Stimulated activated CD4-positive, alpha-beta T cell treated with anti-CD3 and anti-CD28 coated beads, Interleukin-4, amount 100 ng/mL, for 24 hours (primary cell): ENCODE measurements at regions not wholly inside any gene's neighbourhood (a gene's known extent, or its start where the extent isn't known, plus 50 kb on each side); places are given as distances from the start of the nearest gene placed in this dataset.

Experiments used
- DNase-seq: peaks from one replicate; pipeline ENCODE4 v3.0.0-alpha.2; 2020

DNA sequence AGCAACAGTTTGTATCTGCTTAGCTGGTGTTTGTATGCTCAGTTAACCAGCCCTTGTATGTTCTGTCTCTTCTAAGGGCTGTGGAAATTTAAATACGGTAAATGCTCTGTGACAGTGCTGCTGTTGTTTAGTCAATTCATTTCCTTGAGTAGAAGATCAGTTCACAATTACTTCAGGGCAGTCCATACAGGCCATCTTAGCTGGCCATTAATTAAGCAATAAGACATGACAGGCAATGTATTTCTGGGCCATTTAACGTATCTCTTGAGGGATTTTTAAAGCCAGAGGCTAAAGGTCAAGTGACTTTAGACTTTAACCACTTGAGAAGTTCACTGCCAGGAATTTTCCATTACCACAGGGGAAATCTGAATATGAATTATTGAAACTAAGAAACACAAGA, 351.8 kb downstream of the ZIC1 start:
- DNase-seq, result no peak

DNA sequence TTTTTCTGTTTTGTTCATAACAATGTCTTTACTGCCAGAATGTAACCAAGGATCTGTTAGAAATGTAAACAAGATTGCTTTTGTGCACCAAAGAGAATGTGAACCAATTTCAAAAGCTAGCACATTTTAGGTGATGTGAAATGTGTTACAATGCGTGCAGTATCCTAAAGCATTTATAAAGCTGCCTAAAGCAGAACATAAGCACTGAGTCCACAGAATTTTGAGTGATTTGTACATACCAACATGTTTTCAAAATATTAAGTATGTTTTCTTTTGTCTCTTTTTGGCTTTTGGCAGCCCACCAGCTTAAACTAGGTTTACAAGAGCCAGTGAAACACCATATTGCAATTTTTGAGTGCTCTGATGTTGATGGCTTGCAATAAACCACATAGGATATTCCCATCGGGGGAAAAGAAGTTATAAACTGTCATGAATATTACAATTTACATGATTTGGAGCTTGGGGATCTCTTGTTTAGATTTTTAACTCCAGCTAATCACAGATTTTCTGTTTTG, 364.0 kb downstream of the ZIC1 start:
- DNase-seq, result no peak

DNA sequence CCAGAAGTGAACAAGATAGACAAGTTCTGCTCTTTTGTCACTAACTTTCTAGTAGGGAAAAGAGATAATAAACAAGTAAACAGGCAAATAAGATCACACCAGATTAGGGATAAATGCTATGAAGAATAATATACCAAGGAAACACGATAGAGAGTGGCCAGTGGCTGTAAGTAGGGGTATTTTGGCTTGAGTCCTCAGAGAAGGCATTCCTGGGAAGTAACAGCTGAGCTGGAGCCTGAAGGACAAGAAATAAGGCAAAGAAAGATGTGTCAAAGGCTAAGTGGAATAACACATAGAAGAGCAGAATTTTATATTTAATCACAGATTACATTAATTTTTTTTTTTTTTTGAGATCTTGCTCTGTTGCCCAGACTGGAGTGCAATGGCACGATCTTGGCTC, 366.2 kb downstream of the ZIC1 start:
- DNase-seq, result no peak

DNA sequence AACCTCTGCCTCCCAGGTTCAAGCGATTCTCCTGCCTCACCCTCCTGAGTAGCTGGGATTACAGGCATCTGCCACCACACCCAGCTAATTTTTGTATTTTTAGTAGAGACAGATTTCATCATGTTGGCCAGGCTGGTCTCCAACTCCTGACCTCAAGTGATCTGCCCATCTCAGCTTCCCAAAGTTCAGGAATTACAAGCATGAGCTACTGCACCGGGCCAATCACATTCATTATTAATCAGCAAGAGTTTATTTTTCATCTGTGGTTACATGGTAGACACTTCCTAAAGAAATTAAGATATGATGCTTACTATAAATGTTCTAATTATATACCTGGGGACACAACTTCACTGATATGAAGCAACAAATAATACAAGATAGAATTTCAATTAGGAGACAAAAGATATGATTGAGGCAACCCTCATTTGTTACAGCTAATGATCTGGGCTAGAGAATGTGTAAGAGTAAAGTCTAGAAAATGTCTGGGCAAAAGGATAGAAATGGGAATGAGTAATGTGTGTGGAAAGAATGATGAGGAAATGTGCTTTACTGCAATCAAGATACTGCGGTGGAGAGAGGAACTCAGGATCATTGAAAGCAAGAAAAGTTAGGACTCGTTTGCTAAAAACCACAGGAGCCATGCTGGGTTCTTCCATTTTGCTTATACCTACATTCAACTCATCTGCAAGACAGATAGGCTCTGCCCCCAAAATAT, 366.8 kb downstream of the ZIC1 start:
- no peak for DNase-seq

DNA sequence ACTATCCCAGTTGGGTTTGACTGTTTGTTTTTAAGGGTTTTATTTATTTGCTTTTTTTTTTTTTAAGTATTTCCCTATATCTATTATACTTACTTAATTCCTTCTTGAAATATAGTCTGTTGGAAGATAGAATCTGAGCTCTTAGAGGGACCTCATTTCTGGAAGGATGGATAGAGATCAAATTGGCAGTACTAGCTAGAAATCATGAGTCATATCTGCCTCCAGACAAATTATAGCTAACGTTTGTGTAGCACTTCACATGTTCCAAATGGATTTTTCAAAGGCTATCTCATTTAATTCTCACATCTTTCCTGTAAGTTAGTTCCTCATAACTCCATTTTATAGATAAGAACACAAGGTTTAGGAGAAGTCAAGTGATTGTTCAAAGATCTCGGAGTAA, 384.7 kb downstream of the ZIC1 start:
- no peak for DNase-seq

DNA sequence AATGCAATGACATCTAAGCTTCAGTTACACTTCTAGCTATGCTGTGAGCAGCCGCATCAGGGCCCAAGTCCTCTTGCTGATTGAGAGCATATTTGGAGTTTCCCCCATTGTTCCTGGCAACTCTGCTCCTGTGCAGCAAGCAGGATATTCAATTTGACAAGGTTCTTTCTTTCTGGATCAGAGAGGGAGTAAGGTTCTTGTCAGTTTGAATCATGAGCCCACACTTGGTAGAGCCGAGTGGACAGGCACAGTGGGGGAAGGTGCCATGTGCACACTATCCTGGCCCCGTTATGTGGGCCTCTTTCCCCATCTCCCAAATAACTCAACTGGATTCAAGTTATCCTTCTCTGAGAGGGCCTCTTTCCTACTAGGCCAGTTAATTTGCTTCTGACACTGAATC, 385.4 kb downstream of the ZIC1 start:
- DNase-seq, result no peak

DNA sequence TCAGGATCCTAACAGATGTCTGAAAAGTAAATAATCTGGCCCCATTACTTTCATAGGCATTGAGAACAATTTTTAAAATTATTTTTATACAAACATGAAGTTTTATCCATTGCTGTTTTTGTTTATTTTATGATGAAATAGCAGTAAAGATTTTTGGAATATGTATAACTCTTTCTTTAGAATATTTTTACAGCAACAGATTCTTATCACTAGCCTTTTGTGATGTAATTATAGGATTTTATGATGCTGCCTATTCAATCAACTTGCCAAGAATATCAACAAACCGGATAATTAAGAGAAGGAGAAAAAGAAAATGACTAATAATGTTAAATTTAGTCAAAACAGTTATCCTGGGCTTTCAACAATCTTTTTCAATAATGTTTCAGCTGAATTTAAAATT, 386.3 kb downstream of the ZIC1 start:
- no peak for DNase-seq

DNA sequence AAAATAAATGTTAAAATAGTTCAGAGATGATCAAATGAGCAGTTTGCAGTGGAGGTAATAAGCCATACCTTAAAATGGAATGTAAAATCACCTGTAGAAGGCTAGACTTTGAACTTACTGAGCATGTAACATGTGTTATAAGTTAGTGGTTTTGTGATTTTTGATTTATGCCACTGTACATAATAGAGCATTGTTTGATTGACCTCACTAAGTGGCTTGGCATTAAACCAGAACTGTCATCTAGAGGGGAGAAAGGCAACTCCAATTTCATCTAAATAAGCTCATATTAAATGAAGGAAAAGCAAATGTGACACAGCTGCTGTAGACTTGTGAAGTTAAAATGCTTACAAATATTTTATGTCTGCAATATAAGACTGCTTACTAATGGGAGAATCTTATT, 387.9 kb downstream of the ZIC1 start:
- no peak for DNase-seq

DNA sequence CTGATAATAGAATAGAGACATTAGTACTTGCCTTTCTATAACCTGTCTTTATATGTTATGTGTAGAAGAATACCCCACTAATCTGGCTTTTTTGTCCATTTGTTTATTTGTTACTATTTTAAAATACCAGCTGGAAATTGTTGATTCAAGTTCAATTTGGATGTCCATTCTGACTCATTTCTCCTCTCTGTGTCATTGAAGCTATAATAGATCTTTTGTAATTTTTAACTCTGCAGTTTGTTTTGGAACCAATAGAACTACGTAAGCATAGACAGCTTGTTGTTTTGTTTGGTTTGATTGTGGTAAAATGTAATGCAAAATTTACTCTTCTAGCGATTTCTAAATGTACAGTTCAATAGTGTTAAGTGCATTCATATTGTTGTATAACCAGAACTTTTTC, 390.4 kb downstream of the ZIC1 start:
- no peak for DNase-seq

DNA sequence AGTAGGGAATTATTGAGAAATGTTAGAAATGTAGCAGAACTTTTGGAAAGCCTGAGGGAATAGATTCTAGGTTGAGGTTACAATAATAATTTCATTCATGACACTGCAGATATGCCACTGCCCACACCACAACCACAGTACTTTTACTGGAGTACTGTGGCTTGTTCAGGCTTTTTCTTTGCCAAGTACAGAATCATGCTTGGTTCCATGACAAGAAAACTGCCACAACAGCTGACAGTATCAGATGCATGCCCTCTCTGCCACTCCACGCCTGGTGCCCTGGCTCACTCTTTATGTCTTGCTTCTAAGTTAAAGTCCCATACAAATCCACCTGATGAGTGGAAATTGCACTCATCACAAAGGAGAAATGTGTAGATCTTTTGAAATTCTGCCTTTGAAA, 398.6 kb downstream of the ZIC1 start:
- no peak for DNase-seq

DNA sequence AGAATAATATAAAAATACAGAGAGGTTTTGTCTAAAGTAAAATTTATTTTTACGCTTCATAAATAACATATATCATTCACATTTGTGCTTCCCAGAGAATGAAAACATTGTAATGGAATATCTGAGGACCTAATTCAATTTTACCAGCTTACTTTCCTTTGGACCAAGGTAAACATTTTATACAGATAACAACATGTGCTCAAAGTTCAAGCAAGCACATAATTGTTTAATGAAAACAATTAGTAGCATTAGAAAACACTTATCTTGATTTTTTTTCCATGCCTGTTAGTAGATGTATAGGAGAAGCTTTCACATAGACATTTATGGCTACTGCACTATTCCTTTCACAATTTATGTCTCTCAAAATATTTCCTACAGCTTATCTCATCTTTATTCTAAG, 400.0 kb downstream of the ZIC1 start:
- no peak for DNase-seq

DNA sequence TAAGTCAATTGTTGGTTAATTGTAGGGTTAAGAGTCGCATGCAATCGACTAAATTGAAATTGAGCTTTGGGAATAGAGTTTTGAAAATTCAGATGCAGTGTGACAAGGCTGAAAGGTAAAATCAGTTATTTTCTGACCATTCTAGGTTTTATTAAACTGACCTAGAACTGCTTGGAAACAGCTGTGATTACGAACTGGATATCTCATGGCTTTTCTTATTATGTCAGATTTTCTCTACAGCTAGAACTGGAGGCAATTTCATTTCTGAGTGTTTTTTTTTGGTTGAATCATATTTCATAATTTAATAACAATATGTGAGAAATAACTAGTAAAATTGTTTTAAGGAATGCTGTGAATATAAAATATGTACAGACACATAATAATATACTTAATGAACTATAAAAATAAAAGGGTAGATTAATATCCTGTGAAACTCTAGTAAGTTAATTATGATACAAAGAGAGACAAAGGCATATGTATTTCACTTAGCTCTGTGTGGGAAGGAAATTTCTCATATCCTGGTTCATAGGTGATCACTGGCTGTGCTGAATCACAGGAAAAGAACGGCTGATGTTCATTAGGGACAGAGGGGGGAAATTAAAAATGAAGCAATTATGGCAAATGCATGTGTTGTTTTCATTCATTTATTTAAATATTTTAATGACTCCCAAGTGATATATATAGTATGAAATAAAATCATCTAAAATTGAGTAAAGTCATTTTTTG, 403.2 kb downstream of the ZIC1 start:
- no peak for DNase-seq

DNA sequence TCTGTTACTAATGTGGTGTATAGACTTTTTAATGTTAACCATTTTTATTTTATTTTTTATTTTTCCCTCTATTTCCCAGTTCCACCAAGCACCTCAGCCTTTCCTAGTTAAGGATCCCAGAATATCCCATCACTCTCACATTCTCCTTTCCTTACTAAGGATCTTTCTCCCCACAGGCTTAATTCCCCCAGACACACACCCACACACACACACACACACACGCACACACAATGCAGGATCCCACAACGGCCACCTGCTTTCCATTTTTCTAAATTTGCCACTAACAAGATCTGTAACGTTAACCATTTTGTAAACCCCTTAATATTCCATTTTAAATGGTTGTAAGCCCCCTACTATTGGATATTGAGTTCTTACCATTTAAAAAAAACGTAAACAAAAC, 404.1 kb downstream of the ZIC1 start:
- no peak for DNase-seq

DNA sequence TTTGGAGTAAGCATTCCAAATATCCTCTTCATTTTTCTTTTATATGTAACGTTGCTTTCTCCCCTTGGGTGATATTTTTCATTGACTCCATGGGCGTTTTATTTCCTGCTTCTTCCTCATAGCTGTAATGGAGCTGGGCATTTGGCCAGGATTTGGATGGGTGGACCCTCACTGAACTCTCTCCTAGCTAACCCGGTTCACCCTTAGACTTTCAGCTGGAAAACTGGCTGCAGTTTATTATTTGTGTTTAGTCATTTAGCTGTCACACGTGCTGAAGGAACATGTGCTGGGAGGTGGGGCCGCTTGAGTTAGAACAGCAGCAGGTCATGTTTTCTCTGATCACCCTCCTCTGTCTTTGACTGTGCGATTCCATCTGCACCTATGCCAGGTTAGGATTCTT, 407.6 kb downstream of the ZIC1 start:
- no peak for DNase-seq

DNA sequence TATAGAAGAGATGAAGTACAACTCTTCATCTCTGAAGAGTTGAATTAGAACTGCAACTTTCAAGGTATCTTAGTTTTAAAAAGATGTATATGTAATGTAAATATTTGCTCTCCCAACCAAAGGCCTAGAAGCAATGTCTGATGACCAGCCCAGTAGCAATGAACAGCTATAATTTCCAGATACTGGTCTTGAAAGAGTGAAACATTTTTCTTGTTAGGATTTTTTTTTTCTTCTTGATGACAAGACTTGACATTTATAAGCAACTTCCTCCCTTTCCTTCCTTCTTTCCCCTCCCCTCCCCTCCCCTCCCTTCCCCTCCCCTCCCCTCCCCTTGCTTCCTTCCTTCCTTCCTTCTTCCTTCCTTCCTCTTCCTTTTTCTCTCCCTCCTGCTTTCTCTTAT, 423.4 kb downstream of the ZIC1 start:
- DNase-seq, result no peak

DNA sequence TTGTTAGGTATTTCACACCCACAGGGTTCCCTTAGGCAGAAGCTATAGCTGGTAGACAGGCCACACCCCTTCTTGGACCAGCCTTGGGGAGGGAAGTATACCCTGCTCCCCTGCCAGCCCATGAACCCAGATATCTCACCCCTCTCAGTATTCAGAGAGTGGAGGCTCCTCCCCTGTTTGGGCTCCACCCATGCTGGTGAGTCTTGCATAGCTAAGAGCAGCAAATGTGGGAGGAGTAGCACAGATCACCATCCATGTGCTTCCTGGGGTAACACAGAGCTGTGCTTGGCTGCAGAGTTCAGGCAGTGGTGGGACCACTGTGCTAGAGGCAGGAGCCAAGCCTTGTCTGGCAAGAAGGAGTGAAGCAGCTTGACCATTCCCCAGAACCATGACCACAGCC, 427.2 kb downstream of the ZIC1 start:
- no peak for DNase-seq

DNA sequence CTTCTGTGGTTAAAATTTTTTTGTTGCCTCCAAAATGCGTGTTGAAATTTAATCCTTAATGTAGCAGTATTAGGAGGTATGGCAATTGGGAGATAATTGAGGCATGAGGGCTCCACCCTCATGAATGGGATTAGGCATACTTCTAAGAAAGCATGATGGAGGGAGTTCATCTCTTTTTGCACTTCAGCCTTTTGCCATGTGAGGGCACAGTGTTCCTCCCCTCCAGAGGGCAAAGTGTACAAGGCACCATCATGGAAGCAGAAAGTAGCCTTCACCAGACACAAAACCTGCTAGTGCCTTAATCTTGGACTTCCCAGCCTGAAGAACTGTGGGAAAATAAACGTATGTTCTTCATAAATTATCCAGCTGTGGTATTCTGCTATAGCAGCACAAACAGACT, 429.5 kb downstream of the ZIC1 start:
- no peak for DNase-seq

DNA sequence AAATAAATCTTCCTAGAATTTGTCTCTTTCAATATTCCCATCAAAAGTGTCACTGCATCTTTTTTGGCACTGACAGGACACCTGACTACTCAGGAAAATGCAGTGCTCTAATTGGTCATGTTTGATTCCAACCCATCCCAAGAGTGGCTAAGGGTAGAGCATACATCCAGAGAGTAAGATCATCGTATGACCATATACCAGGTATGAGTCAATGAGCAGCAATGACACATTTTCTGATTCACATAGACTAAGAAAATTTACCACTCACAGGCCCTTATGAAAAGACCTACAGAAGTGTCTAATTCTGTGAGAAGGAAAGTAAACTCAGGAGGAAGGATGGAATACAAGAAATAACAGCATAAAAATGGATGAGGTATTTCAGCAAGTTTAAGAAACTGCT, 434.2 kb downstream of the ZIC1 start:
- DNase-seq, result no peak

DNA sequence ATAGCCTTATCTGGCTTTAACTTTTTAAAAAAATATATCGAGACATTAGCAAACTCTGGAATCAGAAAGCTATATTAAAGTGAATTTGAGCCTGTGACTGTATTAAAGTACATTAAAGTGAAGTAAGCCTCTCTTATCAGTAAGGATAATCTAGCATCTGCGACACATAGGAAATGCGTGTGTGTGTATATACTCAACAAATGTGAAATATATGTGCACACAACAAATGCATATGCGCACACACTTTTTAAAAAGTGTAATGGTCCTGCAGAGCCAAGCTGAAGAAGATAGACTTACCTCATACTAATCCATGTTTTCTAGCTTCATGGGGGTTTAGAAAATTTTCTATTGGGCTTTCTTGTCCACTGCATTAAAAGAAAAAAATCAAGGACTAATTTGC, 437.1 kb downstream of the ZIC1 start:
- DNase-seq, result no peak

DNA sequence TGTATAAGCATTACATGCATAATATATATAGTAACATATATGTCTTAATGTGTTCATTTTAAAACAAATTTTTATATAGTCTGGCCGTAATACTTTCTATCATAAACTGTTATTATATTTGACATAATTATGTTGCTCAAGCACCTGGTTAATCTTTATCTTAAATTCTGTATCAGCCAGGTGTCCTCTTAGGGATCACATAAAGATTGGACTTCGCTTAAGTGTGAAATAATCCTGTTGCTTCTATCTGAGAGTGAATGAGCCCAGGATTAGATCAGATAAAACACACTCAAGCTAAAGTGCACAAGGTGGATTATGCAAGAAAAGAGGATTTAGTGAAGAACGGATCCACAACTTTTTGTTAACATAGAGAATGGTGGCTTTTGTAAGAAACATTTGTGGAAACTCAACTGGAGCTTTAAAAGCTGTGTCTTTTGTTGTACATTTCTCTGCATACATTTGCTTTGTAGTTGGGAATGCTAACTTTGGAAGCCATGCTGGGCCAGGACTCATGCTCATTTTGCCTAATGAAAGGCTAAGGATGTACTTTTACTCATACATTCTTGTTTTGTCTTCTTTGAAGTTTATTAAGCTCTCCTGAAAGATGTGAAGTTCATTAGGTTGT, 437.8 kb downstream of the ZIC1 start:
- DNase-seq, result no peak

DNA sequence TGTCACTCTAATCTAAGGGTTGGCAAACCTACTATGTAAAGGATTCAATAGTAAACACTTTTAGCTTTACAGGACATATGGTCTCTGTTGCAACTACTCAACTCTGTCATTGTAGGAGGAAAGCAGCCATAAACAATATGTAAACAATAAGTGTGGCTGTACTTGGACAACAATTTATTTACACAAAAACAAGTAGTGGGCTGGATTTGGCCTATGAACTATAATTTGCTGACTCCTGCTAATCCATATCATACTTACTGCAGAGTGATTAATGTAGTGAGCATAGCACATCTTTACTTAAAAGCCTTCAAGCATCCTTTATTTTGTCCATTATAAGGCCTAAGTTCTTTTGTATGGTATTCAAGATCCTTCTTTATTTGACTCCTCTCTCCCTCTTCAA, 441.9 kb downstream of the ZIC1 start:
- DNase-seq, result no peak

DNA sequence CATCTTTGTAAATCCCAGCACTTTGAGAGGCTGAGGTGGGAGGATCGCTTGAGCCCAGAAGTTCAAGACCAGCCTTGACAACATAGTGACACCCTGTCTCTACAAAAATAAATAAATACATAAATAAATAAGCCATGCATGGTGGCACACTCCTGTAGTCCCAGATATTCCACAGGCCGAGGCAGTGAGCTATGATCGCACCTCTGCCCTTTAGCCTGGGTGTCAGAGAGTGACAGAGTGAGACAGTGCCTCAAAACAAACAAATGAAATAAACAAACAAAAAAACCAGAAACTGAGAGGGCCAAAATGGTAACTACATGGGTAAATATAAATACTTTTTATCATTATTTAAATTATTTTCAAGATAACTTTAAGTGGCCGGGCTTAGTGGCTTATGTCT, 445.4 kb downstream of the ZIC1 start:
- DNase-seq, result no peak

DNA sequence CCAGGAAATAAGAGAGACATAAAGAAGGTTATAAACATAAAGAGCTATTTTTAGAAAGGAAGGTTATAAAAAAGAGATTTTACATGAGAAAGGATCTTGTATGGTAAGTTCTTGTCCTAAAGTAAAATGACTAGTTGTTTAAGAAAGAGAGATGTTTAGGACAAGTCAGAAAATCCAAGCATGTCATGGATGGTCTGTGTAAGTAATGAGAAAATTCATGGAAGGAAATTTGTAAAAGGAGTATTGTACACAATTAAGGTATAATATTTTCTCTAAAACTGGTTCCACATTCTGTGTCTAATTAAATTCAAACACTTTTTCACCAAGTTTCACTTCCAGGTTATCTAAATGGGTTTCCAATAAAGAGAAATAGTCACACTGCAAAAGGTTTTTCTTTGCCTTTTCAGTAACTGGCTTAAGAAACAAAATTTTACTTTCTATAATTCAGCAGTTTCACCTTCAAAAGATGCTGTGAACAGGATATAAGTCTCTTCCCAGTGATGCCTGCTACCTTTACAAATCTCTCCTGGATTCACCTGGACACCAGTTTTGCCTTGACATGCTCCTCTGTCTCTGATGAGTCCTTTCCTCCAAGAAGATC, 455.7 kb downstream of the ZIC1 start:
- DNase-seq, result no peak

DNA sequence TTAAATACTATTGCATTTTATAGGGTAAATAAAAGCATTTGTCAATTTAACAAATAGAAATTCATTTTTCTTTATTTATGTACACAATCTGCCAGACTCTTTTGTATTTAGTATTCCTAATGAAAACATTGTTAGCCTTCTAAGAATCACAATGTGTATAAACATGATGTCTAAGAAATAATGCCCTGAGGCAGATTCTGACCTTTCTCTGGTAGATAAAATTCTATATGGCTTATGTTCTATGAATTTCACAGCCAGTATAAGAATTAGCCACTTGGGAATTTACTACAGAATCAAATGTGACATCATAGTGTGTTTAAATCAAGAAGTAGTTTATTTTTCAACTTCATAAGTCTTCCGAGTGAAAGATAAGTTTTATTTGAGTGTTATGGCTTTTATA, 457.4 kb downstream of the ZIC1 start:
- DNase-seq, result no peak
